CD4-positive, CD25-positive, alpha-beta regulatory T cell (primary cell): ENCODE measurements at regions not wholly inside any gene's neighbourhood (a gene's known extent, or its start where the extent isn't known, plus 50 kb on each side); places are given as distances from the start of the nearest gene placed in this dataset.
"Not testable (repeated sequence)": the region's sequence is repeated elsewhere in the genome, so short reads cannot be mapped to it uniquely, and the experiment has no call there.

Experiments
- ATAC-seq, 2 donors: fragments of 150-1000 bp; cut with Tn5 transposase; one replicate each; pipeline ENCODE4 v1.10.0; 2021; ENCODE audit warnings: low read depth in 2 of 2, moderate number of reproducible peaks in 2 of 2, moderate library complexity in 1 of 2
- DNase-seq, 3 donors: peaks; one replicate each; pipeline versions ENCODE4 v3.0.0 to v3.0.0-alpha.2; 2012 to 2022; ENCODE audit warnings: mixed read lengths in 1 of 3
- H3K27ac ChIP-seq: one replicate; pipeline ENCODE4 v1.7.0; 2013; ENCODE audit warnings: mild to moderate bottlenecking, low read length; ENCODE audit not compliant: insufficient read depth, poor library complexity, severe bottlenecking
- H3K27me3 ChIP-seq: one replicate; pipeline ENCODE4 v1.7.0; 2013; ENCODE audit warnings: low read length; ENCODE audit not compliant: control insufficient read depth, insufficient read depth
- H3K36me3 ChIP-seq: one replicate; pipeline ENCODE4 v1.7.0; 2013; ENCODE audit warnings: mild to moderate bottlenecking, low read length, moderate library complexity; ENCODE audit not compliant: control insufficient read depth, insufficient read depth
- H3K4me1 ChIP-seq: 2 replicates; pipeline ENCODE4 v1.7.0; 2013; ENCODE audit warnings: mild to moderate bottlenecking, low read length; ENCODE audit not compliant: insufficient read depth, control insufficient read depth, poor library complexity, severe bottlenecking
- H3K4me3 ChIP-seq: one replicate; pipeline ENCODE4 v1.7.0; 2013; ENCODE audit warnings: low read depth, mild to moderate bottlenecking, low read length, moderate library complexity
- H3K9me3 ChIP-seq, 2 experiments: 1 replicate in 1 of 2; 2 replicates in 1 of 2; pipeline ENCODE4 v1.7.0; 2013; ENCODE audit warnings: low read length in 2 of 2, mild to moderate bottlenecking in 1 of 2, moderate library complexity in 1 of 2; ENCODE audit not compliant: control insufficient read depth in 2 of 2
- H3K27ac Mint-ChIP-seq, 3 donors: one replicate each; pipeline ENCODE4 v1.8.0; 2020 to 2022; ENCODE audit warnings: mild to moderate bottlenecking in 3 of 3, mixed read lengths in 3 of 3, moderate library complexity in 2 of 3
- H3K27me3 Mint-ChIP-seq: one replicate; pipeline ENCODE4 v1.8.0; 2022; ENCODE audit warnings: mild to moderate bottlenecking, mixed read lengths
- H3K36me3 Mint-ChIP-seq: one replicate; pipeline ENCODE4 v1.8.0; 2020; ENCODE audit warnings: mixed read lengths
- H3K4me1 Mint-ChIP-seq, 4 donors: one replicate each; pipeline ENCODE4 v1.8.0; 2020 to 2022; ENCODE audit warnings: mixed read lengths in 4 of 4, mild to moderate bottlenecking in 1 of 4
- H3K4me3 Mint-ChIP-seq, 4 donors: one replicate each; pipeline ENCODE4 v1.8.0; 2020 to 2022; ENCODE audit warnings: mild to moderate bottlenecking in 4 of 4, mixed read lengths in 4 of 4, moderate library complexity in 3 of 4
- H3K9me3 Mint-ChIP-seq, 7 donors: one replicate each; pipeline ENCODE4 v1.8.0; 2020 to 2022; ENCODE audit warnings: mixed read lengths in 7 of 7, mild to moderate bottlenecking in 3 of 7, moderate library complexity in 2 of 7

DNA sequence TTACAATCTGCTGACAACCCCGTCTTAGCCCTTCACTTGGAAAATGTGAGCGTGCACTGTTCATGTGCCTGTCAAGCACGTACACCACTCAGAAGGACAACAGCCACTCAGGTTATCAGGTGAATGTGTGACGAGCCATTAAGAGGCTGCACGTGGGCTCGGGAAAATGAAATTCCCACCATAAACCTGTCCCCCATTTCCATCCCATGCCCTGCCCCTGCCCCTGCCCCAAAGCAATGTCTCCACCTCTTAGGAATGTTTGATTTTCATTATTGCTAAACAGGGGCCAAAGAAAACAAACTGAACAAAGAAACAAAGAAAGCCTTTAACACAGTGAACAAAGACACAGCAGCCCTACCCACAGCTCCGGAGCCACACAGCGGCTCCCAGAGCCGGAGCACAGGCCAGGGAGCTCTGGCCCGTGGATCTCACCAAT lies 90.5 kb downstream of the TMEM18 start:
- Histone ChIP-seq H3K27me3 (no peaks in the 10 kb centered on the region), H3K9me3 (no peaks in the 10 kb centered on the region), H3K4me3 (no peak overlapping the region), H3K4me1 (peaks cover 10% of the 10 kb centered on the region), H3K36me3 (no peaks in the 10 kb centered on the region), H3K27ac (no peak overlapping the region)
- Mint-ChIP-seq H3K36me3 (no peaks in the 10 kb centered on the region), H3K4me3 (no peak overlapping the region), H3K9me3 (peaks cover 0 to 1% (median 0%) of the 10 kb centered on the region in 7 donors), H3K27me3 (peaks cover 26% of the 10 kb centered on the region), H3K27ac (no peak overlapping the region), H3K4me1 (peaks cover 0 to 11% (median 9%) of the 10 kb centered on the region in 4 donors)
- DNase-seq (no peak), ATAC-seq (no peak)

DNA sequence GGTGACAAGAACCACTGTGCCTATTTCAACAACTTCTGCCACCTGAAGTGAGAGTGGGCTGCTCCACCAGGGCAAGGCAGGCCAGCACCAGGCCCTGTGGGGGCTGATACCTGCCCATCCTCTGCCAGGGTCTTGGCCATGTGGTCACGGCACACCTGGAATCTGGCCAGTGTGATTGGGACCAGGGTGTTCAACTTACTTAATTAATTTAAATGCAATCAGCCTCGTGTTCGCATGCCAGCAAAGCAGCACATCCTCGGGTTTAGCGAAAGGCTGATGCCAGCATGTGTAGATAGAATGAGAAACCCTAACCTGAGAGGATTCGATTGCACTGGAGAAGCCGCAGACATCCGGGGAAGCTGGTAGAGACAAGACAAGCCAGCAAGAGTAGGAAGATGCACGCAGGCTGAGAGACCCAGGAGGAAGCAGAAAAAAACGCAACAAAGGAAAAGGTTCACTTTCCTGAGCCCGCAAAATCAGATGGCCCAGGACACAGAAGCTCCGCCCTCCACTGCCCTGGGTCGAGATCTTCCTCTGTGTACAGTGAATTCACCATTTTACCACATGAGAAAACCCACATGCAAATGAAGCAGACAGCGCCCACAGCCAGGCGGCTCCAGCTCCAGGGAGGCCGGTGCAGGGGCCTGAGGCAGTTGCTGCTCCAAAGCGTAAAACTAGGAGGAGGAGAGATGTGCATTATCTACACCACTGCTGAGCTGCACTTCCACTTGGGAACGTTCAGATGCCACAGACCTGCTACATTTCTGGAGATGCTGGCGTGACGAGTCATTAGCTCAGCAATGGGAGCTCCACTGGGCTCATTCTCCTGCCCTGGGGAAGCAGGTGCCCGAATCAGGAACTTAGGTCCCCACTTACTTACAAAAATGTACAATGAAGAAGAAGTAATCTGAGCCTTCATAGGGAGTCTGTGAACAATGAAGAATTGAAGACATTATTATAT lies 92.1 kb downstream of the TMEM18 start:
- Mint-ChIP-seq H3K4me1 (peaks cover 0 to 11% (median 9%) of the 10 kb centered on the region in 4 donors), H3K9me3 (peaks cover 0 to 3% (median 0%) of the 10 kb centered on the region in 7 donors), H3K27me3 (peaks cover 21% of the 10 kb centered on the region), H3K36me3 (no peaks in the 10 kb centered on the region), H3K27ac (peak overlapping the region in 1 of 3 donors; percentile 85), H3K4me3 (peak overlapping the region in 3 of 4 donors; percentile 67 to 83 (median 77))
- no peaks in the 10 kb centered on the region for H3K36me3 ChIP-seq
- ATAC-seq (peak; percentile 34 to 59), DNase-seq (peak in 2 of 3 donors; percentile 36 to 37)
- H3K4me3 ChIP-seq = peak overlapping the region; percentile 47
- no peak overlapping the region for H3K27ac ChIP-seq
- no peaks in the 10 kb centered on the region for H3K9me3 ChIP-seq
- H3K27me3 ChIP-seq = no peaks in the 10 kb centered on the region
- H3K4me1 ChIP-seq = peaks cover 10% of the 10 kb centered on the region

- H3K27me3 ChIP-seq = no peaks in the 10 kb centered on the region
- H3K36me3 ChIP-seq = no peaks in the 10 kb centered on the region
- DNase-seq (no peak), ATAC-seq (no peak)
- H3K4me1 Mint-ChIP-seq = peaks cover 0 to 11% (median 9%) of the 10 kb centered on the region in 4 donors
- H3K27me3 Mint-ChIP-seq = peaks cover 17% of the 10 kb centered on the region
- no peak overlapping the region for H3K4me3 ChIP-seq
- no peaks in the 10 kb centered on the region for H3K36me3 Mint-ChIP-seq
- H3K4me3 Mint-ChIP-seq = no peak overlapping the region
- no peaks in the 10 kb centered on the region for H3K9me3 ChIP-seq
- H3K27ac ChIP-seq = no peak overlapping the region
- H3K9me3 Mint-ChIP-seq = peaks cover 0 to 3% (median 0%) of the 10 kb centered on the region in 7 donors
- peaks cover 10% of the 10 kb centered on the region for H3K4me1 ChIP-seq
- no peak overlapping the region for H3K27ac Mint-ChIP-seq
Observed at GRCh38 chr2:583666-584065, 93.5 kb downstream of the TMEM18 start.

- Mint-ChIP-seq H3K36me3 (no peaks in the 10 kb centered on the region), H3K9me3 (peaks cover 0 to 3% (median 0%) of the 10 kb centered on the region in 7 donors), H3K27ac (no peak overlapping the region), H3K4me3 (no peak overlapping the region), H3K27me3 (peaks cover 16% of the 10 kb centered on the region), H3K4me1 (peaks cover 0 to 11% (median 9%) of the 10 kb centered on the region in 4 donors)
- no peak for ATAC-seq
- Histone ChIP-seq H3K4me3 (no peak overlapping the region), H3K36me3 (no peaks in the 10 kb centered on the region), H3K27me3 (no peaks in the 10 kb centered on the region), H3K27ac (no peak overlapping the region), H3K4me1 (peaks cover 10% of the 10 kb centered on the region), H3K9me3 (no peaks in the 10 kb centered on the region)
- DNase-seq = no peak
Observed at GRCh38 chr2:582792-583528, 94.2 kb downstream of the TMEM18 start.

DNA sequence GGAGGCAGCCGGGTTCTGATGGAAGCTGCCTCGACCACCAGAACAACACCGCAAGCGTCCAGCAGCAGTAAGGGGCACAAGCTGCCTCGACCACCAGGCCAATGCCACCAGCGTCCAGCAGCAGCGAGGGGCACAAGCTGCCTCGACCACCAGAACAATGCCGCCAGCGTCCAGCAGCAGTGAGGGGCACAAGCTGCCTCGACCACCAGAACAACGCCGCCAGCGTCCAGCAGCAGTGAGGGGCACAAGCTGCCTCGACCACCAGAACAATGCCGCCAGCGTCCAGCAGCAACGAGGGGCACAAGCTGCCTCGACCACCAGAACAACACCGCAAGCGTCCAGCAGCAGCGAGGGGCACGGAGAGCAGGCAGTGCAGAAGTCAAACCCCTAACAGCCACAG lies 94.9 kb downstream of the TMEM18 start:
- not testable (repeated sequence) for H3K4me3 ChIP-seq, H3K27me3 ChIP-seq, H3K9me3 Mint-ChIP-seq, H3K9me3 ChIP-seq, H3K36me3 ChIP-seq, H3K27ac Mint-ChIP-seq, ATAC-seq, H3K4me3 Mint-ChIP-seq, H3K27ac ChIP-seq, DNase-seq, H3K36me3 Mint-ChIP-seq
- peaks cover 10% of the 10 kb centered on the region for H3K4me1 ChIP-seq
- Mint-ChIP-seq H3K4me1 (peaks cover 0 to 11% (median 9%) of the 10 kb centered on the region in 4 donors), H3K27me3 (peaks cover 16% of the 10 kb centered on the region)

- no peaks in the 10 kb centered on the region for H3K27me3 ChIP-seq
- no peak overlapping the region for H3K27ac ChIP-seq
- no peak overlapping the region for H3K4me3 ChIP-seq
- Mint-ChIP-seq H3K27me3 (peaks cover 10% of the 10 kb centered on the region), H3K4me1 (peaks cover 0 to 3% (median 2%) of the 10 kb centered on the region in 4 donors), H3K36me3 (no peaks in the 10 kb centered on the region), H3K4me3 (no peak overlapping the region), H3K27ac (peak overlapping the region in 1 of 3 donors; percentile 52), H3K9me3 (peaks cover 0 to 17% (median 3%) of the 10 kb centered on the region in 7 donors)
- no peaks in the 10 kb centered on the region for H3K36me3 ChIP-seq
- DNase-seq (no peak), ATAC-seq (no peak)
- H3K4me1 ChIP-seq = peaks cover 2% of the 10 kb centered on the region
- H3K9me3 ChIP-seq = peaks cover 15 to 18% of the 10 kb centered on the region in 2 experiments
Observed at GRCh38 chr2:579961-580360, 97.2 kb downstream of the TMEM18 start.

DNA sequence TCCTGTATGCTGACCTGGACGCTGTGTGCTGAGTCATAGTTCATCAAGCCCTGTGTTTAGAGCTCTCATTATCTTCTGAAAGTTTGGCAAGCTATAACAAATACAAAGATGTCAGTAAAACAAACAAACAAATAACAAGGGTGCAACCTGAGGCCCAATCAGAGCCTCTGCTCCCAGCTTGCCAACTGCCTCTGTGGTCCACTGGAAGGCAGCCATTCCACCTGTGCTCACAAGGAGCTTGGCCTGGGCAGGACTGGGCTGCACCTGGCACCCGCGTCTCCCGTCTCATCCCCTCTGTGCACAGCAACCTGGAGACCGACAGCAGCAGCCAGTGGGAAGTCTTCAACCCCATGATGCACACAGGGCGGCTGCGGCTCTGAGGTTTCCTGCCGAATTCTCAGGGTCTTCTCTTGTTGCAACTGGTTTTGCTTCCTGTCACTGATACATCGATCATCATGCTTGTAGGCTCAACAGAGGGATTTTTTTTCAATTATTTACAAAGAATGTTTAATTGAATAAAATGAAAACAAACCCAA lies 97.8 kb downstream of the TMEM18 start:
- ATAC-seq = no peak
- Histone ChIP-seq H3K9me3 (peaks cover 15 to 18% of the 10 kb centered on the region in 2 experiments), H3K4me1 (no peaks in the 10 kb centered on the region), H3K36me3 (no peaks in the 10 kb centered on the region), H3K27me3 (no peaks in the 10 kb centered on the region), H3K27ac (no peak overlapping the region), H3K4me3 (no peak overlapping the region)
- Mint-ChIP-seq H3K27ac (no peak overlapping the region), H3K36me3 (no peaks in the 10 kb centered on the region), H3K4me3 (no peak overlapping the region), H3K27me3 (peaks cover 10% of the 10 kb centered on the region), H3K9me3 (peaks cover 0 to 20% (median 3%) of the 10 kb centered on the region in 7 donors), H3K4me1 (no peaks in the 10 kb centered on the region)
- no peak for DNase-seq
